ENCODE measurements at regions not wholly inside any gene's neighbourhood (a gene's known extent, or its start where the extent isn't known, plus 50 kb on each side); places are given as distances from the start of the nearest gene placed in this dataset.

DNA sequence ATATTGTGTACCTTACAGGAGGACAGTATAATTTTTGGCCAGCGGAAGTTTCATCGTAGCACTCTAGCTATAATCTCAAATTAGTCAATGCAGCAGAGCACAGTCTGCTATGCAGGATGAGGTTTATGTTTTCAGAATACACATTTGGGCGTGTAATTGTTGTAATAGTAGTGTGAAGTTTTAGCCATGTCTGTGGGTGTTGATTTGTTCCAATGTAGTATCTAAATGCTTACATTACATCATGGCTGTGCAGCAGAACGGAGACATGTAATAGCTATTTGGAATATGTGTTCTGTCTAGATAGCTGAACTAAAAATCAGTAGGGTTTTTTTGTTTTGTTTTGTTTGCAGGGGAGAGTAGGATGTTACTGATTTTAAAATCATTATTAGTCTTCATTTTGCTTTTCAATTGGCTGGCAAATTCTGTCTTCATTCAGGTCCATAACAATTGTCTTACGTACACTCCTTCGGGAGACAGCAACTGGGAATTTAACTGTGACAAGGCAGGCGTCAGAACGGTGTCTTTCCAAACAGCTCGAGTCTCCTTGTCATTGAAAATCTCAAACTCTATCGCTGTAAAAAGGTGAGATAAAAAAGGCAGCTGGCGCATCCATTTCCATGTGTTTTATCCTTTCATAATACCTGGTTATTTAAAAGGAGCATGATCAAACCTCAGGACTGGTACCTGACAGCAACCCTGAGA, 65.1 kb upstream of the CDH4 start (continued):
- TF ChIP-seq KLF9 (tag by site-specific recombination; IDR thresholded peaks at IDR 0.05; ENCODE audit: low read depth) (no peak), ZNF677 (tag by site-specific recombination; IDR thresholded peaks at IDR 0.05) (no peak), ZNF623 (tag by site-specific recombination; IDR thresholded peaks at IDR 0.05) (no peak), ZNF202 (tag by site-specific recombination; IDR thresholded peaks at IDR 0.05; ENCODE audit: borderline replicate concordance) (no peak)

DNA sequence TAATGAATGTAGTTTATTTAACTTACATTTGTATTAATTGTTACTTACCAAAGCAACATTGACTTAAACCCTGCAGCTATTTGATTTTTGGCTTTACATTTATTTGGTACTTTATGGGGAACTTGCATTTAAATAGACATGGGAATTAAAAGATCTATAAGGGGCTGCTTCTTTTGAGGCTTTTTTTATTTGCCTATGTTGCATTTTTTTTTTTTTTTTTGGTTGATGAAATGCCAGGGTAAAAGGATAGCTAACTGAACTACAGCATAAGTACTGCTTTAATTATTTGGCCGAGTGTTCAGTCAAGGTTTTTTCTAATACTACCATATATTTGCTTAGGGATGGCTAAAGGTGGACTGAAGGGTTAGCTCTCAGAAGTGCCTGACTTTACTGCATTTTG, 62.5 kb upstream of the CDH4 start:
- H3K4me3 ChIP-seq (ENCODE audit: low read depth, low read length): no peak overlapping the region
- H3K27ac ChIP-seq (ENCODE audit: extremely low read depth, low read depth, low read length): no peak overlapping the region
- H3K36me3 ChIP-seq (ENCODE audit: control insufficient read depth in 2 of 2, insufficient read depth in 1 of 2, low read length in 2 of 2): no peaks in the 10 kb centered on the region
- no peaks in the 10 kb centered on the region for H3K4me1 ChIP-seq (ENCODE audit: control insufficient read depth, insufficient read depth, low read length)
- ChIA-PET CTCF (interaction anchor here (0.5 to 2.0 kb wide), 3 partner anchors 8 to 40 kb away, joined by 3 to 7 read pairs (median 3); no protein-coding TSS in a partner anchor), POLR2A (no interaction called here)
- TF ChIP-seq ZNF133 (tag by site-specific recombination; IDR thresholded peaks at IDR 0.05): no peak
- TF ChIP-seq ZBTB48 (tag by site-specific recombination; IDR thresholded peaks at IDR 0.05): no peak
- TF ChIP-seq BCL11B (tag by site-specific recombination; IDR thresholded peaks at IDR 0.05; ENCODE audit: low read depth): no peak
- TF ChIP-seq, protein P1, sequence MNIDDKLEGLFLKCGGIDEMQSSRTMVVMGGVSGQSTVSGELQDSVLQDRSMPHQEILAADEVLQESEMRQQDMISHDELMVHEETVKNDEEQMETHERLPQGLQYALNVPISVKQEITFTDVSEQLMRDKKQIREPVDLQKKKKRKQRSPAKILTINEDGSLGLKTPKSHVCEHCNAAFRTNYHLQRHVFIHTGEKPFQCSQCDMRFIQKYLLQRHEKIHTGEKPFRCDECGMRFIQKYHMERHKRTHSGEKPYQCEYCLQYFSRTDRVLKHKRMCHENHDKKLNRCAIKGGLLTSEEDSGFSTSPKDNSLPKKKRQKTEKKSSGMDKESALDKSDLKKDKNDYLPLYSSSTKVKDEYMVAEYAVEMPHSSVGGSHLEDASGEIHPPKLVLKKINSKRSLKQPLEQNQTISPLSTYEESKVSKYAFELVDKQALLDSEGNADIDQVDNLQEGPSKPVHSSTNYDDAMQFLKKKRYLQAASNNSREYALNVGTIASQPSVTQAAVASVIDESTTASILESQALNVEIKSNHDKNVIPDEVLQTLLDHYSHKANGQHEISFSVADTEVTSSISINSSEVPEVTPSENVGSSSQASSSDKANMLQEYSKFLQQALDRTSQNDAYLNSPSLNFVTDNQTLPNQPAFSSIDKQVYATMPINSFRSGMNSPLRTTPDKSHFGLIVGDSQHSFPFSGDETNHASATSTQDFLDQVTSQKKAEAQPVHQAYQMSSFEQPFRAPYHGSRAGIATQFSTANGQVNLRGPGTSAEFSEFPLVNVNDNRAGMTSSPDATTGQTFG (tag by site-specific recombination; IDR thresholded peaks at IDR 0.05; ENCODE audit: borderline replicate concordance): no peak
- no peak for TF ChIP-seq TRIM28 (IDR thresholded peaks at IDR 0.05; ENCODE audit: borderline replicate concordance, low read length)
- TF ChIP-seq, protein P2, sequence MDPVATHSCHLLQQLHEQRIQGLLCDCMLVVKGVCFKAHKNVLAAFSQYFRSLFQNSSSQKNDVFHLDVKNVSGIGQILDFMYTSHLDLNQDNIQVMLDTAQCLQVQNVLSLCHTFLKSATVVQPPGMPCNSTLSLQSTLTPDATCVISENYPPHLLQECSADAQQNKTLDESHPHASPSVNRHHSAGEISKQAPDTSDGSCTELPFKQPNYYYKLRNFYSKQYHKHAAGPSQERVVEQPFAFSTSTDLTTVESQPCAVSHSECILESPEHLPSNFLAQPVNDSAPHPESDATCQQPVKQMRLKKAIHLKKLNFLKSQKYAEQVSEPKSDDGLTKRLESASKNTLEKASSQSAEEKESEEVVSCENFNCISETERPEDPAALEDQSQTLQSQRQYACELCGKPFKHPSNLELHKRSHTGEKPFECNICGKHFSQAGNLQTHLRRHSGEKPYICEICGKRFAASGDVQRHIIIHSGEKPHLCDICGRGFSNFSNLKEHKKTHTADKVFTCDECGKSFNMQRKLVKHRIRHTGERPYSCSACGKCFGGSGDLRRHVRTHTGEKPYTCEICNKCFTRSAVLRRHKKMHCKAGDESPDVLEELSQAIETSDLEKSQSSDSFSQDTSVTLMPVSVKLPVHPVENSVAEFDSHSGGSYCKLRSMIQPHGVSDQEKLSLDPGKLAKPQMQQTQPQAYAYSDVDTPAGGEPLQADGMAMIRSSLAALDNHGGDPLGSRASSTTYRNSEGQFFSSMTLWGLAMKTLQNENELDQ (tag by site-specific recombination; IDR thresholded peaks at IDR 0.05; ENCODE audit: low read depth): no peak
- TF ChIP-seq, protein P3, sequence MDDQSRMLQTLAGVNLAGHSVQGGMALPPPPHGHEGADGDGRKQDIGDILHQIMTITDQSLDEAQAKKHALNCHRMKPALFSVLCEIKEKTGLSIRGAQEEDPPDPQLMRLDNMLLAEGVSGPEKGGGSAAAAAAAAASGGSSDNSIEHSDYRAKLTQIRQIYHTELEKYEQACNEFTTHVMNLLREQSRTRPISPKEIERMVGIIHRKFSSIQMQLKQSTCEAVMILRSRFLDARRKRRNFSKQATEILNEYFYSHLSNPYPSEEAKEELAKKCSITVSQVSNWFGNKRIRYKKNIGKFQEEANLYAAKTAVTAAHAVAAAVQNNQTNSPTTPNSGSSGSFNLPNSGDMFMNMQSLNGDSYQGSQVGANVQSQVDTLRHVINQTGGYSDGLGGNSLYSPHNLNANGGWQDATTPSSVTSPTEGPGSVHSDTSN (CRISPR knock-in tag; IDR thresholded peaks at IDR 0.05): no peak
- no peaks in the 10 kb centered on the region for H3K9me3 ChIP-seq (ENCODE audit: control insufficient read depth, insufficient read depth, low read depth, low read length)

DNA sequence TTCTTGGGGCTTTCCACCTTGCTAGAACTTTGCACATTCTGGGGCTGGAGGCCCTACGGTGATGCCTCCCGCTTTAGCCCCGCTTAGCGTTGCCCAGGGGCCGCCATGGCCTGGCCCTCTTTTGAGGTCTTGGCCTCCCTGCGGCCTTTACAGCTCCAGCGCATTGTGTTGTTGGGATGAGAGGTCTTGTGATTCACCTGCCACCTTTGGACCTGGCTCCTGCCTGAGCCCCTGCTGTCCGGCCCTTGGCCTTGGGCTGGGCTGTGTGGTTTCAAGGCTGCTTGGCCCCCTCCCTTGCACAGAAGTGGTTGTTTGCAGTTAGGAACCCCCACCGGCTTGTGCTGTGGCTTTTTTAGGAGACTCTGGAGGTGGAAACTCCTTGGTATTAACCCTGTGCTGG, 61.0 kb upstream of the CDH4 start:
- TF ChIP-seq, protein P4, sequence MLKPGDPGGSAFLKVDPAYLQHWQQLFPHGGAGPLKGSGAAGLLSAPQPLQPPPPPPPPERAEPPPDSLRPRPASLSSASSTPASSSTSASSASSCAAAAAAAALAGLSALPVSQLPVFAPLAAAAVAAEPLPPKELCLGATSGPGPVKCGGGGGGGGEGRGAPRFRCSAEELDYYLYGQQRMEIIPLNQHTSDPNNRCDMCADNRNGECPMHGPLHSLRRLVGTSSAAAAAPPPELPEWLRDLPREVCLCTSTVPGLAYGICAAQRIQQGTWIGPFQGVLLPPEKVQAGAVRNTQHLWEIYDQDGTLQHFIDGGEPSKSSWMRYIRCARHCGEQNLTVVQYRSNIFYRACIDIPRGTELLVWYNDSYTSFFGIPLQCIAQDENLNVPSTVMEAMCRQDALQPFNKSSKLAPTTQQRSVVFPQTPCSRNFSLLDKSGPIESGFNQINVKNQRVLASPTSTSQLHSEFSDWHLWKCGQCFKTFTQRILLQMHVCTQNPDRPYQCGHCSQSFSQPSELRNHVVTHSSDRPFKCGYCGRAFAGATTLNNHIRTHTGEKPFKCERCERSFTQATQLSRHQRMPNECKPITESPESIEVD (tag by site-specific recombination; IDR thresholded peaks at IDR 0.05): no peak
- peak; percentile 31; the same call in 1 of the 2 replicates for TF ChIP-seq ZIC2 (tag by site-specific recombination; IDR thresholded peaks at IDR 0.05)
- ChIA-PET CTCF (no interaction called here), POLR2A (no interaction called here)
- Histone ChIP-seq H3K4me3 (ENCODE audit: low read depth, low read length) (no peak overlapping the region), H3K36me3 (ENCODE audit: control insufficient read depth in 2 of 2, insufficient read depth in 1 of 2, low read length in 2 of 2) (no peaks in the 10 kb centered on the region), H3K9me3 (ENCODE audit: control insufficient read depth, insufficient read depth, low read depth, low read length) (no peaks in the 10 kb centered on the region), H3K27ac (ENCODE audit: extremely low read depth, low read depth, low read length) (no peak overlapping the region), H3K4me1 (ENCODE audit: control insufficient read depth, insufficient read depth, low read length) (no peaks in the 10 kb centered on the region)

All from HEK293 (cell line).